ENCODE measurements at regions not wholly inside any gene's neighbourhood (a gene's known extent, or its start where the extent isn't known, plus 50 kb on each side); places are given as distances from the start of the nearest gene placed in this dataset.

GRCh38 chr7:82494420-82494819, 50.8 kb upstream of the CACNA2D1 start:
- no peak for TF ChIP-seq RFX5 (IDR thresholded peaks at IDR 0.05; ENCODE audit: low read length)
- TF ChIP-seq MXI1 (IDR thresholded peaks at IDR 0.05; ENCODE audit: low read depth, low read length) = no peak
- no peak for TF ChIP-seq TEAD4 (IDR thresholded peaks at IDR 0.05; ENCODE audit: borderline replicate concordance, insufficient read depth)
- TF ChIP-seq SIN3A (IDR thresholded peaks at IDR 0.05; ENCODE audit: borderline replicate concordance, low read depth, low read length) = no peak
- no peak for TF ChIP-seq SMC3 (IDR thresholded peaks at IDR 0.05; ENCODE audit: low read depth, low read length)
- TF ChIP-seq USF2 (IDR thresholded peaks at IDR 0.05; ENCODE audit: borderline replicate concordance, low read depth, low read length) = no peak
- no peak for TF ChIP-seq EP300 (IDR thresholded peaks at IDR 0.05; ENCODE audit: borderline replicate concordance in 1 of 2, low read depth in 1 of 2, low read length in 1 of 2)
- TF ChIP-seq REST (IDR thresholded peaks at IDR 0.05; ENCODE audit: low read depth, low read length) = no peak
- no peak for TF ChIP-seq RCOR1 (IDR thresholded peaks at IDR 0.05; ENCODE audit: low read length)
- no peak for TF ChIP-seq CTCF (IDR thresholded peaks at IDR 0.05)
- no peak for TF ChIP-seq GABPA (IDR thresholded peaks at IDR 0.05; ENCODE audit: low read depth)
- TF ChIP-seq ZBTB33 (IDR thresholded peaks at IDR 0.05; ENCODE audit: borderline replicate concordance, low read depth) = no peak
- Histone ChIP-seq H3K36me3 (replicated peaks in 1 of 2; ENCODE audit: control insufficient read depth in 1 of 2, insufficient read depth in 2 of 2, low read length in 1 of 2) (no peaks in the 10 kb centered on the region), H3K9me2 (no peaks in the 10 kb centered on the region), H3K9me3 (no peaks in the 10 kb centered on the region), H3K4me3 (ENCODE audit: low read depth in 2 of 2, low read length in 1 of 2) (no peak overlapping the region), H3K4me2 (no peak overlapping the region), H3F3A (replicated peaks; ENCODE audit: insufficient read depth) (no peaks in the 10 kb centered on the region), H3K4me1 (ENCODE audit: control insufficient read depth in 1 of 2, insufficient read depth in 2 of 2, low read depth in 1 of 2, low read length in 1 of 2) (no peaks in the 10 kb centered on the region; a peak in 1 of 4 replicates), H3K79me2 (ENCODE audit: insufficient read depth) (no peaks in the 10 kb centered on the region), H3K27me3 (ENCODE audit: insufficient read depth) (no peaks in the 10 kb centered on the region), H4K20me1 (ENCODE audit: insufficient read depth) (no peaks in the 10 kb centered on the region), H3K9ac (no peak overlapping the region), H3K27ac (ENCODE audit: low read depth in 2 of 2, low read length in 1 of 2) (no peak overlapping the region), H2AFZ (ENCODE audit: low read depth) (no peak overlapping the region)
- CTCF ChIA-PET = interaction anchor here (1.0 to 1.3 kb wide), 2 partner anchors 13 to 77 kb away, joined by 3 to 5 read pairs; no protein-coding TSS in a partner anchor
- DNase-seq = no peak
- 11% methylated on average over 1 of the region's 1 CpG for WGBS (ENCODE audit: low lambda C conversion rate)
- POLR2A ChIA-PET = no interaction called here
